Spinal cord (tissue), 9 donors: ENCODE measurements at regions not wholly inside any gene's neighbourhood (a gene's known extent, or its start where the extent isn't known, plus 50 kb on each side); places are given as distances from the start of the nearest gene placed in this dataset.

ENCODE experiments used
- DNase-seq, 6 donors: peaks; one replicate each; pipeline versions ENCODE4 v3.0.0 to v3.0.0-alpha.2; 2013 to 2015; ENCODE audit warnings: low spot score in 6 of 6, low read depth in 4 of 6
- H3K27ac ChIP-seq: one replicate; pipeline ENCODE4 v1.5.1; 2013; ENCODE audit warnings: low read depth, low read length, control low read depth
- H3K27me3 ChIP-seq: one replicate; pipeline ENCODE4 v1.6.1; 2013; ENCODE audit warnings: low read length; ENCODE audit not compliant: control insufficient read depth, insufficient read depth
- H3K36me3 ChIP-seq: one replicate; pipeline ENCODE4 v1.6.1; 2013; ENCODE audit warnings: low read length; ENCODE audit not compliant: control insufficient read depth, insufficient read depth
- H3K4me1 ChIP-seq: one replicate; pipeline ENCODE4 v1.6.1; 2013; ENCODE audit warnings: low read length; ENCODE audit not compliant: control insufficient read depth, insufficient read depth
- H3K4me3 ChIP-seq: one replicate; pipeline ENCODE4 v1.5.1; 2013; ENCODE audit warnings: low read depth, low read length, control low read depth
- H3K9me3 ChIP-seq: one replicate; pipeline ENCODE4 v1.6.1; 2013; ENCODE audit warnings: low read length; ENCODE audit not compliant: control insufficient read depth, insufficient read depth
- WGBS: methylation state at CpG from one replicate; pipeline ENCODE4 v1.1.5; 2013; ENCODE audit warnings: missing lambda C conversion rate; ENCODE audit not compliant: insufficient coverage; 5-methylcytosine and 5-hydroxymethylcytosine counted together
- donor health status: healthy.

DNA sequence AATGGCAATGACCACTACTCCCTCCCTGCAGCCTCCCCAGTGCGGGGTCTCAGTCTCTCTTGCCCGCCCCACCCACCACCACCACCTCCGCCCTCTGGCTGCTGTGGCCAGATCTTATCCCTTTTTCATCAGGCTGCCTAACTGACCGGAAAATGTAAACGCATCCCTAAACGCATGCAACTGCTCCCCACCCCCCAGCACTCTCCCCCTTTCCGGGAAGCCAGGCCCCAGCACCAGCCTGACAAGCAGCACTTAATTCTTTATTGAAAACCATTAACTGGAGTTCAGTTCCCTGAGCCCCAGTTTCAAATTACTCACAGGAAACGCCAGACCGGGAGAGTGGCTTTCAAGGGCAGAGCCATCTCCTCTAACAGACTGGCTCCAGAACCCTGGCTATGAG lies 147.7 kb downstream of the DMRTA2 start:
- WGBS: 10% methylated on average over 6 of the region's 9 CpGs
- no peaks in the 10 kb centered on the region for H3K36me3 ChIP-seq
- H3K9me3 ChIP-seq: no peaks in the 10 kb centered on the region
- H3K4me3 ChIP-seq: no peak overlapping the region
- no peak overlapping the region for H3K27ac ChIP-seq
- peak in 1 of 6 donors; percentile 80 for DNase-seq
- H3K4me1 ChIP-seq: peaks cover 16% of the 10 kb centered on the region
- H3K27me3 ChIP-seq: no peaks in the 10 kb centered on the region

DNA sequence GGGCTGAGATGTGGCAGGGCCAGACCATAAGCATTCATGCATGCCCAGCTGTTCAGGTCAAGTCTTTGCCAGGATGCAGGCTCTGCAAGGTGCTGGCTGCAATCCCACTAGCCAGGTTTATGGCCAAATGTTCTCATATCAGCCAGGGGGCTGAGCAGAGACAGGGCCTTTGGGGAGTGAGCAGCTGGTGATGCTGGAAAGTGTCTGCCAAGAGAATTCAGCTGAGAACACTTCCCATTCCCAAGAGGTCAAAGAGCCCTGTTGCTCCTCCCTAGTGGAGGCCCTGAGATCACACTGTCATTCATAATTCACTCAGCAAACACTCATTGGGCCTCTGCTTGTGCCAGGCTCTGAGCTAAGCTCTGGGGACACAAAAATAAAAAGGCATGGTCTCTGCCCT lies 150.3 kb downstream of the DMRTA2 start:
- Histone ChIP-seq H3K4me1 (peaks cover 16% of the 10 kb centered on the region), H3K27me3 (no peaks in the 10 kb centered on the region), H3K27ac (no peak overlapping the region), H3K9me3 (no peaks in the 10 kb centered on the region), H3K36me3 (no peaks in the 10 kb centered on the region), H3K4me3 (no peak overlapping the region)
- DNase-seq: peak in 2 of 6 donors; percentile 55 to 56

DNA sequence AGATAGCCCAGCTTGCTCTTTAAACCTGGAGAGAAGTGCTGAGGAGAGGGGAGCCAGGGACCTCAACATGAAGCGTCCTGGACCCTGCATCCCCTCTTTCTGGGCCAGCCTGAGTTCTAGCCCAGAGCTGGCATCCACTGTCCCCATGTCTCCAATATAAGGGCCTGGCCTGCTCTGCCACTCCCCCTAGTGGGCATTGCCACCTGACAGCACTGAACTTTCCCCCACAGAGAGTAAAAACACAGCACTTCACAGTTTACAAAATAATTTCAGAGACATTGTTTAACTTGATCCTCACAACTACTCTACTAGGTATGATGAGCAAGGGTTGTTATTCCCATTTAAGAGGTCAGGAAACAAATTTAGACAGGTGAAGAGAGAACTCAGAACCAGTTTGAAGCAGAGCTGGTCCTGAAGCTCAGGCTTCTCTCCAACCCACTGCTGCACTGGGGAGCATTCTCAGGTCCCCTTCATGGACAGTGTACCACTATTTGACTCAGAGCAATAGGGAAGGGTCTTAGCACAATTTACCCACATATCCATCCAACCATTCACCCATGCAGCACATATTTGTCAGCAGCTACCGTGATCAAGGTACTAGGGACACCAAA lies 151.2 kb downstream of the DMRTA2 start:
- H3K4me1 ChIP-seq: peaks cover 12% of the 10 kb centered on the region
- WGBS: 67% methylated on average over 1 of the region's 2 CpGs
- peak in 2 of 6 donors; percentile 58 to 82 for DNase-seq

DNA sequence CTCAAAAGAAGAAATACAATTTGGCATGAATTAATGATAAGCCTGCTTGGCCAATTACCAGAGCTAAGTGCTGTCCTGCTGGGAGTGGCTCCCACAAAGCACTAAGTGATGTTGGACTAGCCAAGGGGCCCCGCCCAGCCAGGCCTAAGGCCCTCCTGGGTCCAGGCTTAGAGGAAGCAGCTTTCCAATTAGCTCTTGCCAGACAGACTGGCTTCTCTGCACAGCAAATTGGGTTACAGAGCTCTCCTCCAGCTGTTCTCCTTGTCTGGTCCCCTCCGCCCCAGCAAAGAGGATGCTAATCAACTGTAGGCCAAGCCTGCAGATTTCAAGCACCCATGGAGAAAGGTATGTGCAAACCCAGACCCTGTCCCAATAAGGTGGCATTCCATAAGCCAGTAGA lies 151.9 kb downstream of the DMRTA2 start:
- no peak overlapping the region for H3K4me3 ChIP-seq
- no peaks in the 10 kb centered on the region for H3K9me3 ChIP-seq
- H3K36me3 ChIP-seq: no peaks in the 10 kb centered on the region
- peak in 1 of 6 donors; percentile 37 for DNase-seq
- H3K27ac ChIP-seq: no peak overlapping the region
- peaks cover 12% of the 10 kb centered on the region for H3K4me1 ChIP-seq
- 57% methylated on average over 2 of the region's 2 CpGs for WGBS
- no peaks in the 10 kb centered on the region for H3K27me3 ChIP-seq

More for the DNA sequence above, 151.2 kb downstream of the DMRTA2 start:
- Histone ChIP-seq H3K4me3 (no peak overlapping the region), H3K36me3 (no peaks in the 10 kb centered on the region), H3K27me3 (no peaks in the 10 kb centered on the region), H3K27ac (no peak overlapping the region), H3K9me3 (no peaks in the 10 kb centered on the region)

DNA sequence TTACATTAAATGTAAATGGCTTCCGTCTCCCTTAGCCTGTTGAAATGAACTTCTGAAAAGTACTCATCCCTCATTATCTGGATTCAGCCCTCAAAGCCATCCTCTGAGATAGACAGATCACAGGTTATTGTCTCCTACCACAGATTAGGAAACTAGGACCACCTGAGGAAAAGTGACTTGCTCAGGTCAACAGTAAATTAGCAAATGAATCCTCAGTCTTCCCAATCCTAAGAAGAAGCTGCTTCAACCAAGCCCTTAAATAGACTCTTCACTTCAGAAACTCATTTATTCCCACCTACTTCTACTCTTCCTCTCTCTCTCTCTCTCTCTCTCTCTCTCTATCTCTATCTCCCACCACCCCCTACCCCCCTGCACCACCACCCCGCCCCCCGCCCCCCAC lies 152.3 kb downstream of the DMRTA2 start:
- WGBS: 100% methylated on average over 1 of the region's 3 CpGs
- no peaks in the 10 kb centered on the region for H3K36me3 ChIP-seq
- no peaks in the 10 kb centered on the region for H3K27me3 ChIP-seq
- H3K27ac ChIP-seq: no peak overlapping the region
- H3K4me3 ChIP-seq: no peak overlapping the region
- peaks cover 10% of the 10 kb centered on the region for H3K4me1 ChIP-seq
- no peaks in the 10 kb centered on the region for H3K9me3 ChIP-seq
- DNase-seq: no peak

DNA sequence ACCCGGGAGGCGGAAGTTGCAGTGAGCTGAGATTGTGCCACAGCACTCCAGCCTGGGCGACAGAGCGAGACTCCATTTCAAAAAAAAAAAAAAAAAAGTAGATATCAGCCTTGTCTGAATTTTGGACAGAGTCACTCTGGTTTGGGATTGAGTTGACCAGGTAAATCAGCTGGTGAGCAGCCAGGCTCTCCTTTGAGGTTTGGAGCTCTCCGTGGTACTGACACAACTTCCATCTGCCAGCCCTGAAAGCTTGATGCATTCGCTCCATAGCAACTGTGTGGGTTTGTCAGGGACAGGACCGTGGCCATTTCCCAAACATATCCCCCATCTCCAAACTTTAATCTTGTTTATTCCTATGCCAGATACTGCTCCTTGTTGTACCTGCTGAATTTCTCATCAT lies 155.2 kb downstream of the DMRTA2 start:
- H3K4me1 ChIP-seq: peaks cover 2% of the 10 kb centered on the region
- H3K36me3 ChIP-seq: no peaks in the 10 kb centered on the region
- no peak overlapping the region for H3K27ac ChIP-seq
- H3K27me3 ChIP-seq: no peaks in the 10 kb centered on the region
- H3K4me3 ChIP-seq: no peak overlapping the region
- 69% methylated on average over 5 of the region's 7 CpGs for WGBS
- DNase-seq: no peak
- no peaks in the 10 kb centered on the region for H3K9me3 ChIP-seq

DNA sequence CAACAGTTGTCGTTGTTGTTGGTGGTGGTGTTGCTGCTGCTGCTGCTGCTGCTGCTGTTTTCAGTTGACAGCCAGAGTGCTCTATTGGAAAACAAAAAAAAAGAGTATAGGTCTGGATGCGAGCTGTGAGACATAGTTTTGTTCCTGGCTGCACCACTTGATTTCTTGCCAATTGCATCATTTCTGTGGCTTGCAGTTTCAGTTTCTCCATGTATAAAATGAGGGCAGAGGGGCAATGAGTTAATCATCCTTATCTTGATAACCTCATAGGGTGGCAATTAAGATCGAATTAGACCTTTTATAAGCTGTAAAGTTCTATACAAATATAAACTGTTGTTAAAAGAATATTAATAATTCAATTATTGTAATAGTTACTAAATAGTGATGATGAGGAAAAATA lies 156.7 kb downstream of the DMRTA2 start:
- no peaks in the 10 kb centered on the region for H3K27me3 ChIP-seq
- peaks cover 2% of the 10 kb centered on the region for H3K4me1 ChIP-seq
- H3K9me3 ChIP-seq: no peaks in the 10 kb centered on the region
- no peaks in the 10 kb centered on the region for H3K36me3 ChIP-seq
- WGBS: 61% methylated on average over 2 of the region's 3 CpGs
- no peak overlapping the region for H3K4me3 ChIP-seq
- no peak for DNase-seq
- no peak overlapping the region for H3K27ac ChIP-seq

DNA sequence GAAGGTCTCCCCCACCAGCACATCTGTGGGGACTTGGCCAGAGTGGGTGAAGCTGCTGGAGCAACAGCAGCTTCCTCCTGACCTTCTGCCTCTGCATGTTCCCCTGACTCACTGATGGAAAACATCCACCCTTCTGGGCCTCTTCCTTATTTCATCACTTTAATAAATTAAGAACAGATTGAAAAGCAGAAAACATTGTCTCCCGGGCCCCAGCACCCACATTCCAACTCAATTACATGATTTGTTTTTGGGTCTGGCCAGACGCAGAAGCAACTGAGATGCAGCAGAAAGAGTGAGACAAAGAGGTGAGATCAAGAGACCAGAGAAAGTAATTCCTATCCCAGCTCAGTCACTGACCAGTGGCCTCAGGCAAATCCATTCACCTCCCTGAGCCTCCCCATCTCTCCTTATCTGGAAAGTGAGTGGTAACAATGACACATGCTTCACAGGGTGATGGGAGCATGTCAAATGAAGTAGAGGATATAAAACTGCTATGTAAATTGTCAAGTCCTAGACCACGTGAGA lies 157.1 kb downstream of the ELAVL4 start:
- no peak for DNase-seq
- H3K27ac ChIP-seq: no peak overlapping the region
- H3K27me3 ChIP-seq: no peaks in the 10 kb centered on the region
- no peaks in the 10 kb centered on the region for H3K9me3 ChIP-seq
- no peaks in the 10 kb centered on the region for H3K36me3 ChIP-seq
- no peaks in the 10 kb centered on the region for H3K4me1 ChIP-seq
- no peak overlapping the region for H3K4me3 ChIP-seq
- 67% methylated on average over 1 of the region's 3 CpGs for WGBS

DNA sequence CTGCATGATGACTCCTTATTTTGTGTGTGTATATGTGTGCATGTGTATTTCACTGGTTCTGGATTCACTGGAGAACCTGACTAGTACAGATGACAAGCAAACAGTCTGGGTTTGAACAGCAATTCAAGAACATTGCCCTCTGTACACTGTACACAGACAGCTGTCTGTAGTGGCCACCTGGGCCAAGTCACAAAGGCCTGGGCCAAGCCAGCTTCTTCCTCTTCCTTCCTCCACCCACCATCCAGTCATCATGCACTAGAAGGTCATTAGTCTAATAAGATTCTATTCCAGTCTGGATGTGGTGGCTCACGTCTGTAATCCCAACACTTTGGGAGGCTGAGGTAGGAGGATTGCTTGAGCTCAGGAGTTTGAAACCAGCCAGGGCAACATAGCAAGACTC lies 155.9 kb downstream of the ELAVL4 start:
- Histone ChIP-seq H3K36me3 (no peaks in the 10 kb centered on the region), H3K9me3 (no peaks in the 10 kb centered on the region), H3K27ac (no peak overlapping the region), H3K4me1 (no peaks in the 10 kb centered on the region), H3K4me3 (no peak overlapping the region), H3K27me3 (no peaks in the 10 kb centered on the region)
- WGBS: no CpG with 5 or more reads among the region's 1 CpG
- no peak for DNase-seq

DNA sequence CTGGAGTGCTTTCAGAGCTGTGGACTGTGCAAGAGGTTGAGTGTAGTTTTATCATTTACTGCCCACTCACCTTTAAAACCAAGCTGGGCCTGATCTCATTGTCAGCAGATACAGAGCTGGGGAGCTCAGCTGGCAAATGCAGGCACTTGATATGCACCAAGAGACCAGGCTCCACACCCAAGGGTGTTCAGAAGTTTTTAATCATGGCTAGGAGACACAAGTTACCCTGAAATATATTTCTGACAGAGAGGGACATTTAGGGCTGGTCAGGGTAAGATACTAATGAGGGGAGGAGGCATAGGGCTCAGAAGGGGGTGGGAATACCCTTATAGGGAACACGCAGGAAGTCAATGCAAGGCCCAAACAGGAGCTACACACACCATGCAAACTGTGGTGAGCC lies 153.7 kb downstream of the ELAVL4 start:
- WGBS: 60% methylated on average over 1 of the region's 1 CpG
- no peak for DNase-seq

More for the DNA sequence above, 153.7 kb downstream of the ELAVL4 start:
- Histone ChIP-seq H3K4me3 (no peak overlapping the region), H3K27me3 (no peaks in the 10 kb centered on the region), H3K4me1 (no peaks in the 10 kb centered on the region), H3K9me3 (no peaks in the 10 kb centered on the region), H3K36me3 (no peaks in the 10 kb centered on the region), H3K27ac (no peak overlapping the region)
